SJCRH30 (cell line): ENCODE measurements at regions not wholly inside any gene's neighbourhood (a gene's known extent, or its start where the extent isn't known, plus 50 kb on each side); places are given as distances from the start of the nearest gene placed in this dataset.

Experiments
- DNase-seq, 2 experiments: peaks; one replicate each; pipeline ENCODE4 v3.0.0-alpha.2; 2015 to 2020
- H3K27ac ChIP-seq: fragments of 250-450 bp; sonication (Bioruptor Pico); 2 replicates; pipeline ENCODE4 v1.5.1; 2020; ENCODE audit warnings: mild to moderate bottlenecking, moderate library complexity
- H3K27me3 ChIP-seq: fragments of 250-450 bp; sonication (Bioruptor Pico); 2 replicates; pipeline ENCODE4 v1.5.1; 2020; ENCODE audit warnings: mild to moderate bottlenecking, moderate library complexity
- H3K36me3 ChIP-seq: fragments of 250-450 bp; sonication (Bioruptor Pico); 2 replicates; pipeline ENCODE4 v1.5.1; 2020; ENCODE audit warnings: mild to moderate bottlenecking, moderate library complexity
- H3K4me1 ChIP-seq: fragments of 250-450 bp; sonication (Bioruptor Pico); 2 replicates; pipeline ENCODE4 v1.5.1; 2020; ENCODE audit warnings: mild to moderate bottlenecking, moderate library complexity
- H3K4me3 ChIP-seq: fragments of 250-450 bp; sonication (Bioruptor Pico); 2 replicates; pipeline ENCODE4 v1.5.1; 2020; ENCODE audit warnings: mild to moderate bottlenecking, moderate library complexity
- H3K9me3 ChIP-seq: fragments of 250-450 bp; sonication (Bioruptor Pico); replicated peaks from 2 replicates; pipeline ENCODE4 v1.5.1; 2020; ENCODE audit warnings: mild to moderate bottlenecking, moderate library complexity

- H3K9me3 ChIP-seq = no peaks in the 10 kb centered on the region
- no peak for DNase-seq
- no peaks in the 10 kb centered on the region for H3K36me3 ChIP-seq
- no peaks in the 10 kb centered on the region for H3K4me1 ChIP-seq
- no peak overlapping the region for H3K27ac ChIP-seq
- no peaks in the 10 kb centered on the region for H3K27me3 ChIP-seq
- H3K4me3 ChIP-seq = no peak overlapping the region
Observed at GRCh38 chr1:72892461-72892860, 610.1 kb upstream of the NEGR1 start.

GRCh38 chr1:72891976-72892375, 609.6 kb upstream of the NEGR1 start:
- Histone ChIP-seq H3K9me3 (no peaks in the 10 kb centered on the region), H3K36me3 (no peaks in the 10 kb centered on the region), H3K27ac (no peak overlapping the region), H3K4me1 (no peaks in the 10 kb centered on the region), H3K4me3 (no peak overlapping the region), H3K27me3 (no peaks in the 10 kb centered on the region)
- no peak for DNase-seq

GRCh38 chr1:72885841-72886240, 603.5 kb upstream of the NEGR1 start:
- no peaks in the 10 kb centered on the region for H3K27me3 ChIP-seq
- no peak for DNase-seq
- no peaks in the 10 kb centered on the region for H3K4me1 ChIP-seq
- H3K36me3 ChIP-seq = no peaks in the 10 kb centered on the region
- no peak overlapping the region for H3K4me3 ChIP-seq
- H3K9me3 ChIP-seq = no peaks in the 10 kb centered on the region
- no peak overlapping the region for H3K27ac ChIP-seq

GRCh38 chr1:72885017-72885416, 602.7 kb upstream of the NEGR1 start:
- no peaks in the 10 kb centered on the region for H3K36me3 ChIP-seq
- H3K4me1 ChIP-seq = no peaks in the 10 kb centered on the region
- H3K27ac ChIP-seq = no peak overlapping the region
- H3K27me3 ChIP-seq = no peaks in the 10 kb centered on the region
- DNase-seq = no peak
- no peak overlapping the region for H3K4me3 ChIP-seq
- no peaks in the 10 kb centered on the region for H3K9me3 ChIP-seq

GRCh38 chr1:72869873-72870272, 587.5 kb upstream of the NEGR1 start:
- Histone ChIP-seq H3K9me3 (no peaks in the 10 kb centered on the region), H3K27ac (no peak overlapping the region), H3K36me3 (no peaks in the 10 kb centered on the region), H3K4me1 (no peaks in the 10 kb centered on the region), H3K27me3 (no peaks in the 10 kb centered on the region), H3K4me3 (no peak overlapping the region)
- no peak for DNase-seq

- Histone ChIP-seq H3K4me3 (no peak overlapping the region), H3K9me3 (no peaks in the 10 kb centered on the region), H3K4me1 (no peaks in the 10 kb centered on the region), H3K36me3 (no peaks in the 10 kb centered on the region), H3K27ac (no peak overlapping the region), H3K27me3 (no peaks in the 10 kb centered on the region)
- no peak for DNase-seq
Observed at GRCh38 chr1:72869441-72869840, 587.1 kb upstream of the NEGR1 start.

- no peaks in the 10 kb centered on the region for H3K27me3 ChIP-seq
- DNase-seq = no peak
- no peaks in the 10 kb centered on the region for H3K4me1 ChIP-seq
- no peak overlapping the region for H3K27ac ChIP-seq
- H3K9me3 ChIP-seq = no peaks in the 10 kb centered on the region
- H3K36me3 ChIP-seq = no peaks in the 10 kb centered on the region
- no peak overlapping the region for H3K4me3 ChIP-seq
Observed at GRCh38 chr1:72851597-72851996, 569.3 kb upstream of the NEGR1 start.

- no peaks in the 10 kb centered on the region for H3K4me1 ChIP-seq
Observed at GRCh38 chr1:72848997-72849396, 566.7 kb upstream of the NEGR1 start.

GRCh38 chr1:72847651-72848050, 565.3 kb upstream of the NEGR1 start:
- Histone ChIP-seq H3K4me1 (no peaks in the 10 kb centered on the region), H3K9me3 (no peaks in the 10 kb centered on the region), H3K36me3 (no peaks in the 10 kb centered on the region), H3K27me3 (no peaks in the 10 kb centered on the region), H3K27ac (no peak overlapping the region), H3K4me3 (no peak overlapping the region)
- DNase-seq = no peak

More at GRCh38 chr1:72848997-72849396, 566.7 kb upstream of the NEGR1 start:
- H3K4me3 ChIP-seq = no peak overlapping the region
- H3K27me3 ChIP-seq = no peaks in the 10 kb centered on the region
- no peak for DNase-seq
- no peaks in the 10 kb centered on the region for H3K36me3 ChIP-seq
- H3K27ac ChIP-seq = no peak overlapping the region
- no peaks in the 10 kb centered on the region for H3K9me3 ChIP-seq

GRCh38 chr1:72846476-72847278, 564.3 kb upstream of the NEGR1 start:
- Histone ChIP-seq H3K4me3 (no peak overlapping the region), H3K27me3 (no peaks in the 10 kb centered on the region), H3K4me1 (no peaks in the 10 kb centered on the region), H3K36me3 (no peaks in the 10 kb centered on the region), H3K27ac (no peak overlapping the region), H3K9me3 (no peaks in the 10 kb centered on the region)
- no peak for DNase-seq

- Histone ChIP-seq H3K27me3 (no peaks in the 10 kb centered on the region), H3K4me3 (no peak overlapping the region), H3K9me3 (no peaks in the 10 kb centered on the region), H3K36me3 (no peaks in the 10 kb centered on the region), H3K4me1 (no peaks in the 10 kb centered on the region), H3K27ac (no peak overlapping the region)
- no peak for DNase-seq
Observed at GRCh38 chr1:72845981-72846380, 563.6 kb upstream of the NEGR1 start.

- Histone ChIP-seq H3K36me3 (no peaks in the 10 kb centered on the region), H3K4me3 (no peak overlapping the region), H3K4me1 (no peaks in the 10 kb centered on the region), H3K9me3 (no peaks in the 10 kb centered on the region), H3K27ac (no peak overlapping the region), H3K27me3 (no peaks in the 10 kb centered on the region)
- DNase-seq = peak in 1 of 2 experiments; percentile 24
Observed at GRCh38 chr1:72845381-72845780, 563.0 kb upstream of the NEGR1 start.

- Histone ChIP-seq H3K27me3 (no peaks in the 10 kb centered on the region), H3K9me3 (no peaks in the 10 kb centered on the region), H3K4me1 (no peaks in the 10 kb centered on the region), H3K27ac (no peak overlapping the region), H3K4me3 (no peak overlapping the region), H3K36me3 (no peaks in the 10 kb centered on the region)
- DNase-seq = peak in 1 of 2 experiments; percentile 7
Observed at GRCh38 chr1:72837781-72838180, 555.4 kb upstream of the NEGR1 start.

GRCh38 chr1:72830606-72831390, 548.5 kb upstream of the NEGR1 start:
- no peak for DNase-seq
- H3K4me1 ChIP-seq = no peaks in the 10 kb centered on the region
- H3K27ac ChIP-seq = no peak overlapping the region
- H3K27me3 ChIP-seq = no peaks in the 10 kb centered on the region
- H3K4me3 ChIP-seq = no peak overlapping the region
- H3K9me3 ChIP-seq = no peaks in the 10 kb centered on the region
- no peaks in the 10 kb centered on the region for H3K36me3 ChIP-seq

GRCh38 chr1:72827278-72827677, 544.9 kb upstream of the NEGR1 start:
- no peaks in the 10 kb centered on the region for H3K36me3 ChIP-seq
- no peak overlapping the region for H3K4me3 ChIP-seq
- H3K4me1 ChIP-seq = no peaks in the 10 kb centered on the region
- no peaks in the 10 kb centered on the region for H3K27me3 ChIP-seq
- H3K9me3 ChIP-seq = 0 out of 2 replicates have a peak, but pooled peaks cover 2% of the 10 kb centered on the region
- DNase-seq = no peak
- H3K27ac ChIP-seq = no peak overlapping the region
